H9 (cell line): ENCODE measurements at regions not wholly inside any gene's neighbourhood (a gene's known extent, or its start where the extent isn't known, plus 50 kb on each side); places are given as distances from the start of the nearest gene placed in this dataset.

ENCODE experiments used
- DNase-seq: peaks from one replicate; pipeline ENCODE4 v3.0.0-alpha.2; 2017
- H2AFZ ChIP-seq: one replicate; pipeline ENCODE4 v1.6.1; 2013; ENCODE audit warnings: mild to moderate bottlenecking, low read length, control low read depth, moderate library complexity
- H2AK5ac ChIP-seq: 2 replicates; pipeline ENCODE4 v1.6.1; 2013; ENCODE audit warnings: low read length, control low read depth, mixed read lengths; ENCODE audit not compliant: insufficient read length
- H2BK120ac ChIP-seq: one replicate; pipeline ENCODE4 v1.6.1; 2013; ENCODE audit warnings: low read depth, mild to moderate bottlenecking, low read length, control low read depth, inconsistent platforms; ENCODE audit not compliant: poor library complexity, severe bottlenecking
- H2BK12ac ChIP-seq: 2 replicates; pipeline ENCODE4 v1.6.1; 2013; ENCODE audit warnings: low read length, control low read depth, mixed read lengths, low read depth; ENCODE audit not compliant: insufficient read length
- H2BK15ac ChIP-seq: 2 replicates; pipeline ENCODE4 v1.6.1; 2013; ENCODE audit warnings: low read depth, low read length, control low read depth
- H2BK20ac ChIP-seq: one replicate; pipeline ENCODE4 v1.6.1; 2013; ENCODE audit warnings: low read depth, mild to moderate bottlenecking, low read length, control low read depth, inconsistent platforms; ENCODE audit not compliant: poor library complexity, severe bottlenecking
- H2BK5ac ChIP-seq: 2 replicates; pipeline ENCODE4 v1.6.1; 2013; ENCODE audit warnings: low read length, control low read depth, mixed read lengths; ENCODE audit not compliant: insufficient read length
- H3K14ac ChIP-seq: 2 replicates; pipeline ENCODE4 v1.6.1; 2013; ENCODE audit warnings: low read length, control low read depth; ENCODE audit not compliant: insufficient read depth
- H3K18ac ChIP-seq: 2 replicates; pipeline ENCODE4 v1.6.1; 2013; ENCODE audit warnings: low read depth, mild to moderate bottlenecking, mixed read lengths, low read length, control low read depth; ENCODE audit not compliant: insufficient read length
- H3K23ac ChIP-seq: 2 replicates; pipeline ENCODE4 v1.6.1; 2013; ENCODE audit warnings: low read length, control low read depth, mixed read lengths, low read depth; ENCODE audit not compliant: insufficient read length
- H3K23me2 ChIP-seq: 2 replicates; pipeline ENCODE4 v1.6.1; 2013; ENCODE audit warnings: low read depth, mild to moderate bottlenecking, mixed read lengths, low read length, control low read depth; ENCODE audit not compliant: insufficient read length, poor library complexity, severe bottlenecking
- H3K27ac ChIP-seq: 2 replicates; pipeline ENCODE4 v1.5.1; 2013; ENCODE audit warnings: low read length, control low read depth, mixed read lengths, low read depth; ENCODE audit not compliant: insufficient read length
- H3K27me3 ChIP-seq: 2 replicates; pipeline ENCODE4 v1.6.1; 2013; ENCODE audit warnings: low read length, control low read depth, inconsistent platforms; ENCODE audit not compliant: insufficient read depth
- H3K4ac ChIP-seq: 2 replicates; pipeline ENCODE4 v1.6.1; 2013; ENCODE audit warnings: low read depth, mild to moderate bottlenecking, control low read depth, inconsistent platforms, low read length, moderate library complexity
- H3K4me1 ChIP-seq: 2 replicates; pipeline ENCODE4 v1.6.1; 2013; ENCODE audit warnings: low read length, control low read depth, inconsistent platforms; ENCODE audit not compliant: insufficient read depth
- H3K4me2 ChIP-seq: 2 replicates; pipeline ENCODE4 v1.6.1; 2013; ENCODE audit warnings: low read length, control low read depth, mixed read lengths; ENCODE audit not compliant: insufficient read length, insufficient read depth
- H3K56ac ChIP-seq: 2 replicates; pipeline ENCODE4 v1.6.1; 2013; ENCODE audit warnings: low read depth, mild to moderate bottlenecking, mixed read lengths, low read length, control low read depth; ENCODE audit not compliant: insufficient read length
- H3K79me1 ChIP-seq: 2 replicates; pipeline ENCODE4 v1.6.1; 2013; ENCODE audit warnings: low read depth, mild to moderate bottlenecking, moderate library complexity, low read length, control low read depth, inconsistent platforms; ENCODE audit not compliant: insufficient read depth, poor library complexity, severe bottlenecking
- H3K79me2 ChIP-seq: 2 replicates; pipeline ENCODE4 v1.6.1; 2013; ENCODE audit warnings: low read length, control low read depth, inconsistent platforms; ENCODE audit not compliant: insufficient read depth
- H3K9ac ChIP-seq: 2 replicates; pipeline ENCODE4 v1.6.1; 2013; ENCODE audit warnings: low read length, control low read depth, mixed read lengths; ENCODE audit not compliant: insufficient read length; ENCODE audit errors: extremely low read depth
- H3K9me3 ChIP-seq: one replicate; pipeline ENCODE4 v1.6.1; 2013; ENCODE audit warnings: low read depth, low read length, inconsistent platforms; ENCODE audit not compliant: control insufficient read depth
- H3T11ph ChIP-seq: one replicate; pipeline ENCODE4 v1.6.1; 2013; ENCODE audit warnings: mild to moderate bottlenecking, low read length, control low read depth, inconsistent platforms
- H4K20me1 ChIP-seq: one replicate; pipeline ENCODE4 v1.6.1; 2013; ENCODE audit not compliant: control insufficient read depth, insufficient read length, insufficient read depth
- H4K5ac ChIP-seq: 2 replicates; pipeline ENCODE4 v1.6.1; 2013; ENCODE audit warnings: low read depth, mild to moderate bottlenecking, mixed read lengths, low read length, control low read depth; ENCODE audit not compliant: insufficient read length
- H4K8ac ChIP-seq: replicated peaks from 2 replicates; pipeline ENCODE4 v1.6.1; 2013; ENCODE audit warnings: low read length, control low read depth, mixed read lengths, low read depth; ENCODE audit not compliant: insufficient read length
- H4K91ac ChIP-seq: 2 replicates; pipeline ENCODE4 v1.6.1; 2013; ENCODE audit warnings: low read depth, mild to moderate bottlenecking, moderate library complexity, mixed read lengths, low read length, control low read depth; ENCODE audit not compliant: insufficient read length
- H3K27ac Mint-ChIP-seq, 3 experiments: 2 replicates in 2 of 3; 3 replicates in 1 of 3; pipeline ENCODE4 v1.8.0; 2020 to 2021; ENCODE audit warnings: mixed read lengths in 3 of 3, mild to moderate bottlenecking in 1 of 3, moderate library complexity in 1 of 3
- H3K27me3 Mint-ChIP-seq: 2 replicates; pipeline ENCODE4 v1.8.0; 2021; ENCODE audit warnings: low read depth, mild to moderate bottlenecking, moderate library complexity, mixed read lengths
- H3K36me3 Mint-ChIP-seq, 3 experiments: 2 replicates in 2 of 3; 3 replicates in 1 of 3; pipeline ENCODE4 v1.8.0; 2020 to 2021; ENCODE audit warnings: low read depth in 3 of 3, mixed read lengths in 3 of 3; ENCODE audit not compliant: insufficient read depth in 1 of 3
- H3K4me1 Mint-ChIP-seq, 2 experiments: 2 replicates each; pipeline ENCODE4 v1.8.0; 2020; ENCODE audit warnings: mixed read lengths in 2 of 2
- H3K4me3 Mint-ChIP-seq, 2 experiments: 2 replicates in 1 of 2; 3 replicates in 1 of 2; pipeline ENCODE4 v1.8.0; 2020 to 2021; ENCODE audit warnings: mild to moderate bottlenecking in 2 of 2, mixed read lengths in 2 of 2, moderate library complexity in 1 of 2
- H3K9me3 Mint-ChIP-seq, 2 experiments: 2 replicates in 1 of 2; 3 replicates in 1 of 2; pipeline ENCODE4 v1.8.0; 2020; ENCODE audit warnings: mild to moderate bottlenecking in 2 of 2, mixed read lengths in 2 of 2, moderate library complexity in 1 of 2
- WGBS: extraction: QIAGEN DNeasy Blood & Tissue Kit; methylation state at CpG from one replicate; pipeline ENCODE4 v1.1.7; 2013; ENCODE audit warnings: missing lambda C conversion rate, low lambda C conversion rate, mixed read lengths; ENCODE audit not compliant: insufficient read length; ENCODE audit errors: extremely low coverage; 5-methylcytosine and 5-hydroxymethylcytosine counted together
- TF ChIP-seq, protein P1 (sequence below): fragments of 200-600 bp; sonication (generic); conservative IDR thresholded peaks from 3 replicates; pipeline ENCODE4 v1.8.0; 2021; ENCODE audit warnings: antibody characterized with exemption, mild to moderate bottlenecking

DNA sequence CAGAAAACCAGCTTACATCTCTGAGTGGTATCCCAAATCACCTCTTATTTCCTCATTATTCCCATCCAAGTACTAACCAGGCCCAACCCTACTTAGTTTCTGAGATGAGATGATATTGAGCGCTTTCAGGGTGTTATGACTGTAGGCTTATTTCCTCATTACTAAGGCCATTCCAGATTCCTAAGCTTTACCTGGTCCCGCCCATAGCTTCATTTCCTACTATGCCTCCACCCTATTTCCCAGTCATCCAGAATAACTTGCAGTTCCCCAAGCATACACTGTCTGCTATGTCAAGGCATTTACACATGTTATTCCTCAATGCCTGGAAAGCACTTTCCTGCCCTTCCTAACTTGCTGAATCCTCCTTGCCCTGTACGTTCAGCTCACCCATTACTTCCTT is 79.3 kb upstream of the SPAG17 start:
- Histone ChIP-seq H2BK5ac (no peak overlapping the region), H3K14ac (no peak overlapping the region), H3K9me3 (no peaks in the 10 kb centered on the region), H2AK5ac (no peak overlapping the region), H3K23me2 (no peaks in the 10 kb centered on the region), H4K8ac (no peak overlapping the region), H3T11ph (no peak overlapping the region), H3K79me1 (no peaks in the 10 kb centered on the region), H3K4me1 (no peaks in the 10 kb centered on the region; the same call in 1 of the 2 replicates), H2BK20ac (no peak overlapping the region), H3K18ac (no peak overlapping the region), H3K23ac (no peak overlapping the region), H4K91ac (no peak overlapping the region), H2BK12ac (no peak overlapping the region), H3K27me3 (no peaks in the 10 kb centered on the region), H3K4ac (no peak overlapping the region), H3K9ac (no peak overlapping the region), H3K4me2 (no peak overlapping the region), H4K5ac (no peak overlapping the region), H3K79me2 (no peaks in the 10 kb centered on the region), H2AFZ (no peak overlapping the region), H4K20me1 (no peaks in the 10 kb centered on the region), H3K27ac (no peak overlapping the region), H2BK120ac (no peak overlapping the region), H2BK15ac (no peak overlapping the region), H3K56ac (no peak overlapping the region)
- H3K36me3 Mint-ChIP-seq = no peaks in the 10 kb centered on the region; a peak in 1 of 7 replicates
- no peak for DNase-seq
- no peaks in the 10 kb centered on the region; a peak in 1 of 5 replicates for H3K9me3 Mint-ChIP-seq
- no CpG with 5 or more reads among the region's 3 CpGs for WGBS
- no peak overlapping the region for H3K4me3 Mint-ChIP-seq
- TF ChIP-seq, protein P1, sequence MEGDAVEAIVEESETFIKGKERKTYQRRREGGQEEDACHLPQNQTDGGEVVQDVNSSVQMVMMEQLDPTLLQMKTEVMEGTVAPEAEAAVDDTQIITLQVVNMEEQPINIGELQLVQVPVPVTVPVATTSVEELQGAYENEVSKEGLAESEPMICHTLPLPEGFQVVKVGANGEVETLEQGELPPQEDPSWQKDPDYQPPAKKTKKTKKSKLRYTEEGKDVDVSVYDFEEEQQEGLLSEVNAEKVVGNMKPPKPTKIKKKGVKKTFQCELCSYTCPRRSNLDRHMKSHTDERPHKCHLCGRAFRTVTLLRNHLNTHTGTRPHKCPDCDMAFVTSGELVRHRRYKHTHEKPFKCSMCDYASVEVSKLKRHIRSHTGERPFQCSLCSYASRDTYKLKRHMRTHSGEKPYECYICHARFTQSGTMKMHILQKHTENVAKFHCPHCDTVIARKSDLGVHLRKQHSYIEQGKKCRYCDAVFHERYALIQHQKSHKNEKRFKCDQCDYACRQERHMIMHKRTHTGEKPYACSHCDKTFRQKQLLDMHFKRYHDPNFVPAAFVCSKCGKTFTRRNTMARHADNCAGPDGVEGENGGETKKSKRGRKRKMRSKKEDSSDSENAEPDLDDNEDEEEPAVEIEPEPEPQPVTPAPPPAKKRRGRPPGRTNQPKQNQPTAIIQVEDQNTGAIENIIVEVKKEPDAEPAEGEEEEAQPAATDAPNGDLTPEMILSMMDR = no peak
- no peaks in the 10 kb centered on the region; the same call in 1 of the 2 replicates for H3K27me3 Mint-ChIP-seq
- H3K27ac Mint-ChIP-seq = no peak overlapping the region
- peaks cover 3% of the 10 kb centered on the region in 2 experiments for H3K4me1 Mint-ChIP-seq
